ENCODE measurements at regions not wholly inside any gene's neighbourhood (a gene's known extent, or its start where the extent isn't known, plus 50 kb on each side); places are given as distances from the start of the nearest gene placed in this dataset.

DNA sequence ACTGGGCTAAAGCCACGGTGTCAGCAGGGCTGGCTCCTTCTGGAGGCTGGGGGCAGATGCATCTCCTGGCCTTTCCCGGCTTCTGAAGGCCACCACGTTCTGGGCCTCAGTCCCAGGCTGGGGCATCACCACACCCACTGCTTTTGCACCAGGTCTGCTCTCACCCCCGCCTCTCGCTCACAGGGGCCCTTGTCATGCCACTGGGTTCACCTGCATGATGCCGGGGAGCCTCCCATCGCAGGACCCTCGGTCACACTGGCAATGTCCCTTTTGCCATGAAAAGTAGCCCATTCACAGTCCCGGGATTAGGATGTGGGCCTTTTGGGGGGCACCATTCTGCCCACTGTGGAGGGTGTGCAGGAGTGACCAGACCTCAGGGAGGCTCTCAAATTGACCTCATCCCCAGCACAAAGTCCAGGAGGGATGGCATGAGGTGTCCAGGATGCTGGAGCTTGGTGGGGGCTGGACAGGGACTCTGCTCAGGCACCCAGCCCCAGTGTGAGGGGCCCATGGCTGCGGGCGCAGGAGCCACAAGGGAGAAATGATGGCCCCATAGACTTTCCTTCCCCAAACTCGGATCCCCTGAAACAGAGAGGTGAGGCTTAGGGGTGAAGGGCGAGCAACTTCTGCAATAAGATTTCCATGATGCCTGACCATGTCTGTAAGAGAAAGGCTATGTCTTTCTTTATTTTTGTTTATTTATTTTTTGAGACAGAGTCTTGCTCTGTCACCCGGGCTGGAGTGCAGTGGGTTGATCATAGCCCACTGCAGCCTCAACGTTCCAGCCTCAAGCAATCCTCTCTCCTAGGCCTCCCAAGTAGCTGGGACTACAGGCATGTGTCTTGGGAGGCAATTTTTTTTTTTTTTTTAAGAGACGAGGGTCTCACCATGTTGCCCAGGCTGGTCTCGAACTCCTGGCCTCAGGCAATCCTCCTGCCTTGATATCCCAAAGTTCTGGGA lies 189.1 kb downstream of the GOLGA6L6 start:
- H3K9me2 ChIP-seq (replicated peaks; ENCODE audit: low read length): no peaks in the 10 kb centered on the region
- H3K4me1 ChIP-seq (ENCODE audit: insufficient read depth, low read length): no peaks in the 10 kb centered on the region
- H3K9ac ChIP-seq (ENCODE audit: low read length): no peak overlapping the region
- no TSS peak for BruUV-seq (replicated peaks)
- POLR2A ChIA-PET (ENCODE audit: unreplicated experiment): no interaction called here
- ATAC-seq: no peak
- no peak overlapping the region for H2AFZ ChIP-seq (ENCODE audit: low read length)
- intact Hi-C loops (cut with micrococcal nuclease): no loop called here
- no peaks in the 10 kb centered on the region for H3K36me3 ChIP-seq (ENCODE audit: low read depth, low read length)
- no peaks in the 10 kb centered on the region for H3K79me2 ChIP-seq (ENCODE audit: low read length)
- H3K9me3 ChIP-seq (ENCODE audit: low read length): 0 out of 2 replicates have a peak, but pooled peaks cover 10% of the 10 kb centered on the region
- H4K20me1 ChIP-seq (ENCODE audit: low read length): no peaks in the 10 kb centered on the region
- no peak overlapping the region for H3K27ac ChIP-seq (ENCODE audit: low read length)
- no peaks in the 10 kb centered on the region for H3F3A ChIP-seq (ENCODE audit: low read length, unreplicated experiment)
- TF ChIP-seq EZH2phosphoT487 (IDR thresholded peaks at IDR 0.05; ENCODE audit: borderline replicate concordance, low read length) (no peak), EZH2 (IDR thresholded peaks at IDR 0.05; ENCODE audit: low read length, unreplicated experiment) (no peak)
- TF ChIP-seq, protein P1, sequence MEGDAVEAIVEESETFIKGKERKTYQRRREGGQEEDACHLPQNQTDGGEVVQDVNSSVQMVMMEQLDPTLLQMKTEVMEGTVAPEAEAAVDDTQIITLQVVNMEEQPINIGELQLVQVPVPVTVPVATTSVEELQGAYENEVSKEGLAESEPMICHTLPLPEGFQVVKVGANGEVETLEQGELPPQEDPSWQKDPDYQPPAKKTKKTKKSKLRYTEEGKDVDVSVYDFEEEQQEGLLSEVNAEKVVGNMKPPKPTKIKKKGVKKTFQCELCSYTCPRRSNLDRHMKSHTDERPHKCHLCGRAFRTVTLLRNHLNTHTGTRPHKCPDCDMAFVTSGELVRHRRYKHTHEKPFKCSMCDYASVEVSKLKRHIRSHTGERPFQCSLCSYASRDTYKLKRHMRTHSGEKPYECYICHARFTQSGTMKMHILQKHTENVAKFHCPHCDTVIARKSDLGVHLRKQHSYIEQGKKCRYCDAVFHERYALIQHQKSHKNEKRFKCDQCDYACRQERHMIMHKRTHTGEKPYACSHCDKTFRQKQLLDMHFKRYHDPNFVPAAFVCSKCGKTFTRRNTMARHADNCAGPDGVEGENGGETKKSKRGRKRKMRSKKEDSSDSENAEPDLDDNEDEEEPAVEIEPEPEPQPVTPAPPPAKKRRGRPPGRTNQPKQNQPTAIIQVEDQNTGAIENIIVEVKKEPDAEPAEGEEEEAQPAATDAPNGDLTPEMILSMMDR (conservative IDR thresholded peaks at IDR 0.05; ENCODE audit: low read depth, low read length): no peak
- no peak overlapping the region for H3K4me2 ChIP-seq (ENCODE audit: low read length)
- DNase-seq: no peak
- H3K4me3 ChIP-seq (ENCODE audit: low read length): no peak overlapping the region
- CTCF ChIA-PET: no interaction called here
- H3K27me3 ChIP-seq (ENCODE audit: low read length): no peaks in the 10 kb centered on the region

DNA sequence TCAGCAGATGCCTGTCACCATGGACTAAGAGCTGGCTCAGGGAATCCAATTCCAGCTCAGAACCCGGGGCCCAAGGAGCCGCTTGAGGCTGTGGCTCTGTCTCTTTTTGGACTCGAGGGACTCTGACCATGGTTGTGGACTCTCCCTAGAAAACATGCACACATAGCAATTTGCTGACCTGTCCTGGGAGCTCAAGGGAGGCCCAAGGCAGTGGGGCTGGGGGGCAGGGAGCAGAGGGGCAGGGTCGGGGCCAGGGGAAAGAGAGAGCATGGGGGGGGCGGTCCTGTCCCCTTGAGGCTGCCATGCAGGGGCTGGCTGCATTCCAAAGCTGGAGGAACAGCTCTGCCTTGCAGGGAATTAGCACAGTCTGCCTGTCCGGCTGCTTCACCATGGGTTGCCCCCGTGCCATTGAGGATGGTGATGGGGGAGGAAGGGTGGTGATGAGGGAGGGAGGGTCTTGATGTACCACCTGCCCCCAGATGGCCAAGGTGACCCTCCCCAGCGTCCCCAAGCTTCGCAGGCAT lies 190.1 kb downstream of the GOLGA6L6 start:
- no peaks in the 10 kb centered on the region for H3K9me2 ChIP-seq (replicated peaks; ENCODE audit: low read length)
- H3K9me3 ChIP-seq (ENCODE audit: low read length): peaks cover 15% of the 10 kb centered on the region
- no peak overlapping the region for H2AFZ ChIP-seq (ENCODE audit: low read length)
- H3K4me1 ChIP-seq (ENCODE audit: insufficient read depth, low read length): no peaks in the 10 kb centered on the region
- POLR2A ChIA-PET (ENCODE audit: unreplicated experiment): no interaction called here
- ATAC-seq: no peak
- CTCF ChIA-PET: no interaction called here
- H3K4me2 ChIP-seq (ENCODE audit: low read length): no peak overlapping the region
- no TSS peak for BruUV-seq (replicated peaks)
- no peaks in the 10 kb centered on the region for H3F3A ChIP-seq (ENCODE audit: low read length, unreplicated experiment)
- H3K36me3 ChIP-seq (ENCODE audit: low read depth, low read length): no peaks in the 10 kb centered on the region
- H4K20me1 ChIP-seq (ENCODE audit: low read length): no peaks in the 10 kb centered on the region
- no peak overlapping the region for H3K4me3 ChIP-seq (ENCODE audit: low read length)
- no peaks in the 10 kb centered on the region for H3K79me2 ChIP-seq (ENCODE audit: low read length)
- intact Hi-C loops (cut with micrococcal nuclease): no loop called here
- DNase-seq: no peak
- H3K27ac ChIP-seq (ENCODE audit: low read length): no peak overlapping the region
- H3K9ac ChIP-seq (ENCODE audit: low read length): no peak overlapping the region
- H3K27me3 ChIP-seq (ENCODE audit: low read length): no peaks in the 10 kb centered on the region
- TF ChIP-seq EZH2phosphoT487 (IDR thresholded peaks at IDR 0.05; ENCODE audit: borderline replicate concordance, low read length): no peak
- TF ChIP-seq, protein P1 (conservative IDR thresholded peaks at IDR 0.05; ENCODE audit: low read depth, low read length): no peak
- TF ChIP-seq EZH2 (IDR thresholded peaks at IDR 0.05; ENCODE audit: low read length, unreplicated experiment): no peak
